Muscle layer of duodenum (tissue), 2 donors: ENCODE measurements at regions not wholly inside any gene's neighbourhood (a gene's known extent, or its start where the extent isn't known, plus 50 kb on each side); places are given as distances from the start of the nearest gene placed in this dataset.

Experiments
- H3K27ac ChIP-seq: one replicate; pipeline ENCODE4 v1.7.0; 2013; ENCODE audit warnings: mild to moderate bottlenecking, low read length
- H3K27me3 ChIP-seq: one replicate; pipeline ENCODE4 v1.7.0; 2013; ENCODE audit warnings: low read depth, mild to moderate bottlenecking, control low read depth, low read length
- H3K36me3 ChIP-seq, 2 donors: one replicate each; pipeline ENCODE4 v1.7.0; 2013; ENCODE audit warnings: low read length in 2 of 2, control low read depth in 1 of 2, mild to moderate bottlenecking in 1 of 2; ENCODE audit not compliant: insufficient read depth in 2 of 2, control insufficient read depth in 1 of 2
- H3K4me1 ChIP-seq, 2 donors: one replicate each; pipeline ENCODE4 v1.7.0; 2013; ENCODE audit warnings: low read length in 2 of 2, mild to moderate bottlenecking in 2 of 2, control low read depth in 1 of 2, moderate library complexity in 1 of 2; ENCODE audit not compliant: insufficient read depth in 2 of 2, control insufficient read depth in 1 of 2
- H3K4me3 ChIP-seq, 2 donors: one replicate each; pipeline ENCODE4 v1.7.0; 2013; ENCODE audit warnings: low read length in 2 of 2, low read depth in 1 of 2, mild to moderate bottlenecking in 1 of 2
- H3K9me3 ChIP-seq, 2 donors: one replicate each; pipeline ENCODE4 v1.7.0; 2013; ENCODE audit warnings: low read length in 2 of 2, control low read depth in 1 of 2, mild to moderate bottlenecking in 1 of 2; ENCODE audit not compliant: control insufficient read depth in 1 of 2
- donor health status: healthy.

GRCh38 chr10:4543938-4544533, 282.0 kb upstream of the AKR1E2 start:
- Histone ChIP-seq H3K4me1 (no peaks in the 10 kb centered on the region), H3K27ac (no peak overlapping the region), H3K9me3 (peaks cover 0 to 13% of the 10 kb centered on the region in 2 donors), H3K4me3 (no peak overlapping the region), H3K27me3 (no peaks in the 10 kb centered on the region), H3K36me3 (no peaks in the 10 kb centered on the region)

- no peak overlapping the region for H3K27ac ChIP-seq
- no peaks in the 10 kb centered on the region for H3K27me3 ChIP-seq
Measured at GRCh38 chr10:4541292-4541691, 284.7 kb upstream of the AKR1E2 start.

GRCh38 chr10:4538016-4538415, 288.0 kb upstream of the AKR1E2 start:
- Histone ChIP-seq H3K9me3 (peaks cover 0 to 19% of the 10 kb centered on the region in 2 donors), H3K4me3 (no peak overlapping the region), H3K27ac (no peak overlapping the region)

More at GRCh38 chr10:4541292-4541691, 284.7 kb upstream of the AKR1E2 start:
- Histone ChIP-seq H3K4me3 (no peak overlapping the region), H3K4me1 (no peaks in the 10 kb centered on the region), H3K9me3 (peaks cover 0 to 19% of the 10 kb centered on the region in 2 donors), H3K36me3 (no peaks in the 10 kb centered on the region)

GRCh38 chr10:4535521-4535920, 290.5 kb upstream of the AKR1E2 start:
- H3K4me1 ChIP-seq: no peaks in the 10 kb centered on the region
- H3K9me3 ChIP-seq: peaks cover 0 to 12% of the 10 kb centered on the region in 2 donors
- no peak overlapping the region for H3K4me3 ChIP-seq
- no peak overlapping the region for H3K27ac ChIP-seq
- no peaks in the 10 kb centered on the region for H3K36me3 ChIP-seq
- H3K27me3 ChIP-seq: no peaks in the 10 kb centered on the region

More at GRCh38 chr10:4538016-4538415, 288.0 kb upstream of the AKR1E2 start:
- no peaks in the 10 kb centered on the region for H3K36me3 ChIP-seq
- no peaks in the 10 kb centered on the region for H3K27me3 ChIP-seq
- H3K4me1 ChIP-seq: no peaks in the 10 kb centered on the region

- no peak overlapping the region for H3K4me3 ChIP-seq
Measured at GRCh38 chr10:4533621-4534020, 292.4 kb upstream of the AKR1E2 start.

GRCh38 chr10:4532976-4533375, 293.0 kb upstream of the AKR1E2 start:
- Histone ChIP-seq H3K4me1 (no peaks in the 10 kb centered on the region), H3K9me3 (peaks cover 0 to 4% of the 10 kb centered on the region in 2 donors), H3K27ac (no peak overlapping the region), H3K27me3 (no peaks in the 10 kb centered on the region), H3K36me3 (no peaks in the 10 kb centered on the region), H3K4me3 (no peak overlapping the region)

More at GRCh38 chr10:4533621-4534020, 292.4 kb upstream of the AKR1E2 start:
- Histone ChIP-seq H3K9me3 (peaks cover 0 to 6% of the 10 kb centered on the region in 2 donors), H3K27me3 (no peaks in the 10 kb centered on the region), H3K4me1 (no peaks in the 10 kb centered on the region), H3K36me3 (no peaks in the 10 kb centered on the region), H3K27ac (no peak overlapping the region)

- peaks cover 0 to 2% of the 10 kb centered on the region in 2 donors for H3K9me3 ChIP-seq
- no peaks in the 10 kb centered on the region for H3K4me1 ChIP-seq
- no peaks in the 10 kb centered on the region for H3K27me3 ChIP-seq
- no peak overlapping the region for H3K27ac ChIP-seq
- no peak overlapping the region for H3K4me3 ChIP-seq
- H3K36me3 ChIP-seq: no peaks in the 10 kb centered on the region
Measured at GRCh38 chr10:4532467-4532866, 293.5 kb upstream of the AKR1E2 start.

- no peak overlapping the region for H3K27ac ChIP-seq
- no peak overlapping the region for H3K4me3 ChIP-seq
- H3K9me3 ChIP-seq: no peaks in the 10 kb centered on the region
- no peaks in the 10 kb centered on the region for H3K27me3 ChIP-seq
- H3K4me1 ChIP-seq: no peaks in the 10 kb centered on the region
- no peaks in the 10 kb centered on the region for H3K36me3 ChIP-seq
Measured at GRCh38 chr10:4532011-4532410, 294.0 kb upstream of the AKR1E2 start.

- Histone ChIP-seq H3K9me3 (no peaks in the 10 kb centered on the region), H3K36me3 (no peaks in the 10 kb centered on the region), H3K4me3 (no peak overlapping the region), H3K27me3 (no peaks in the 10 kb centered on the region), H3K4me1 (no peaks in the 10 kb centered on the region), H3K27ac (no peak overlapping the region)
Measured at GRCh38 chr10:4529266-4529665, 296.7 kb upstream of the AKR1E2 start.

- H3K4me3 ChIP-seq: no peak overlapping the region
- no peaks in the 10 kb centered on the region for H3K27me3 ChIP-seq
- no peaks in the 10 kb centered on the region for H3K9me3 ChIP-seq
- no peaks in the 10 kb centered on the region for H3K4me1 ChIP-seq
- no peak overlapping the region for H3K27ac ChIP-seq
- no peaks in the 10 kb centered on the region for H3K36me3 ChIP-seq
Measured at GRCh38 chr10:4527281-4527970, 298.6 kb upstream of the AKR1E2 start.

GRCh38 chr10:4526311-4526731, 299.7 kb upstream of the AKR1E2 start:
- Histone ChIP-seq H3K4me3 (no peak overlapping the region), H3K27me3 (no peaks in the 10 kb centered on the region), H3K27ac (no peak overlapping the region), H3K36me3 (no peaks in the 10 kb centered on the region), H3K9me3 (no peaks in the 10 kb centered on the region), H3K4me1 (no peaks in the 10 kb centered on the region)
